ENCODE measurements at regions not wholly inside any gene's neighbourhood (a gene's known extent, or its start where the extent isn't known, plus 50 kb on each side); places are given as distances from the start of the nearest gene placed in this dataset.

DNA sequence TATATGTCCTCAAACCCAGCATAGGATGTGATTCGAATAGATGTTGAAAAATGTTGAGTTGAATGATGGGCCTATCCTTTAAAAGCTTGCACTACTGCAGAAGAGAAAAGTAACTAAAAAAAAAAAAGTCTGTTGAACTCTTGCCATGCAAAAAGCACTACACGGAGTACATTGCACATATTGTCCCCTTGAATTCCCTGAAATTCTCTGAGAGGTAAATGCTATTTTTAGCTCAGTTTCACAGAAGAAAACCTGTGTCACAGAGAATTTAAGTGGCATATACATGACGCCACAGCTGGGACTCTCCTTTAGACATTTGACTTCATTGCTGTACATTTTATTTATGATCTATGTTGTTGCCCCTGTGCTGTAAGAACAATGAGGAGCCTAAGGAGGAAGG is 583.8 kb downstream of the SOX6 start:
- TF ChIP-seq EZH2phosphoT487 (IDR thresholded peaks at IDR 0.05; ENCODE audit: borderline replicate concordance, low read length) = no peak
- no peak for TF ChIP-seq CTCF (conservative IDR thresholded peaks at IDR 0.05; ENCODE audit: low read depth, low read length)
